GM12892 (cell line): ENCODE measurements at regions not wholly inside any gene's neighbourhood (a gene's known extent, or its start where the extent isn't known, plus 50 kb on each side); places are given as distances from the start of the nearest gene placed in this dataset.

Source experiments
- POLR2A ChIP-seq: IDR thresholded peaks from 2 replicates; pipeline ENCODE4 v1.6.1; 2011; ENCODE audit warnings: low read depth, low read length, control low read depth
- POLR2AphosphoS5 ChIP-seq: IDR thresholded peaks from 2 replicates; pipeline ENCODE4 v1.6.1; 2011; ENCODE audit warnings: low read depth, low read length, control low read depth
- TAF1 ChIP-seq: IDR thresholded peaks from 2 replicates; pipeline ENCODE4 v1.6.1; 2011; ENCODE audit warnings: low read depth, mild to moderate bottlenecking, control low read depth, low read length, borderline replicate concordance

DNA sequence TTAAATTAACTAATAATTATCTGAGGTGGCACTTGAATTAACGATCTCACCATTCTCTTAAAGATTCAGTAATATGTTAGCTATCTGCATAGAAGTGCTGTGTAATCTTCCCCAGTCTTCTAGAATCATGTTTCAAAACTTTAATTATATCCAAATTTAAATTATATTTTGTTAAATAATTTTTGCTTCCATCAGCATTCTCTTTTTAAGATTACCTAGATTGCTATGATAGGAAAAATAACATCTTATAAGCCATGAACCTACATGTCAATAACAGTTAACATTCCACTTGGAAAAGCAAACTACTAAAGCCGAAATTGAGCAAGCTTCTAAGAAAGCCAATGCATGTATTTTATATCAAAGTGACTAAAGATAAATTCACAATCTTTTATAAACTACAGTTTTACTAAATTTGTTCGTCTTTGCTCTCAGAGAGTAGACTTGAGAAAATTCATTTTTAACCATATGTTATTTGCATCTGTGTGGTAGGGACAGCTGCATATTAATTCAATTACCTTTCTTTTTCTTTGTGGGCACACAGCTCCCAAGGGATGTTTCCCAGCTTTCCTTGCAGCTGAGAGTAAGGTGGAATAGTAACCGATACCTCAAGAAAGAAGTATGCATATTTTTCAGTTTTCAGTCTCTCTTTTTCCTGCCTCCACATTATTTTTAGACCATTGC is 105.4 kb upstream of the ABCB5 start:
- TF ChIP-seq POLR2A, result no peak
- no peak for TF ChIP-seq POLR2AphosphoS5
- no peak for TF ChIP-seq TAF1
